GM23338 (cell line): ENCODE measurements at regions not wholly inside any gene's neighbourhood (a gene's known extent, or its start where the extent isn't known, plus 50 kb on each side); places are given as distances from the start of the nearest gene placed in this dataset.

ENCODE experiments used
- ATAC-seq: fragments of 200-7000 bp; cut with Tn5 transposase; 3 replicates; pipeline ENCODE4 v1.9.1; 2020
- DNase-seq: peaks from one replicate; pipeline ENCODE4 v3.0.0-alpha.2; 2015; ENCODE audit warnings: low spot score
- H2AFZ ChIP-seq: fragments of 200-600 bp; sonication (generic); 2 replicates; pipeline ENCODE4 v1.8.0; 2016; ENCODE audit warnings: antibody characterized with exemption, mild to moderate bottlenecking, moderate library complexity
- H3F3A ChIP-seq: fragments of 200-600 bp; sonication (generic); replicated peaks from 2 replicates; pipeline ENCODE4 v1.8.0; 2017; ENCODE audit warnings: antibody characterized with exemption, mixed run types, low read depth
- H3K27ac ChIP-seq: fragments of 200-600 bp; sonication (generic); 2 replicates; pipeline ENCODE4 v1.6.1; 2016; ENCODE audit warnings: low read depth
- H3K27me3 ChIP-seq: fragments of 200-600 bp; sonication (generic); 2 replicates; pipeline ENCODE4 v1.8.0; 2016; ENCODE audit warnings: mild to moderate bottlenecking, mixed run types, moderate library complexity; ENCODE audit not compliant: insufficient read depth
- H3K36me3 ChIP-seq: fragments of 200-600 bp; sonication (generic); 2 replicates; pipeline ENCODE4 v1.8.0; 2016; ENCODE audit warnings: mild to moderate bottlenecking; ENCODE audit not compliant: insufficient read depth
- H3K4me1 ChIP-seq: fragments of 200-600 bp; sonication (generic); 2 replicates; pipeline ENCODE4 v1.8.0; 2016; ENCODE audit warnings: mild to moderate bottlenecking, moderate library complexity; ENCODE audit not compliant: insufficient read depth
- H3K4me2 ChIP-seq: fragments of 200-600 bp; sonication (generic); 2 replicates; pipeline ENCODE4 v1.7.1; 2017; ENCODE audit warnings: mixed run types
- H3K4me3 ChIP-seq: fragments of 200-600 bp; sonication (generic); 2 replicates; pipeline ENCODE4 v1.6.1; 2016; ENCODE audit warnings: mixed run types
- H3K79me2 ChIP-seq: fragments of 200-600 bp; sonication (generic); replicated peaks from 2 replicates; pipeline ENCODE4 v1.8.0; 2017; ENCODE audit warnings: mild to moderate bottlenecking; ENCODE audit not compliant: insufficient read depth
- H3K9me2 ChIP-seq: fragments of 200-600 bp; sonication (generic); 2 replicates; pipeline ENCODE4 v1.8.0; 2017; ENCODE audit not compliant: insufficient read depth
- H4K20me1 ChIP-seq: fragments of 200-600 bp; sonication (generic); replicated peaks from 2 replicates; pipeline ENCODE4 v1.8.0; 2017; ENCODE audit warnings: mild to moderate bottlenecking; ENCODE audit not compliant: insufficient read depth
- H3K27ac Mint-ChIP-seq: 2 replicates; pipeline ENCODE4 v1.8.0; 2020; ENCODE audit warnings: inconsistent platforms, mild to moderate bottlenecking, moderate library complexity, mixed read lengths
- H3K27me3 Mint-ChIP-seq: 3 replicates; pipeline ENCODE4 v1.8.0; 2022; ENCODE audit warnings: low read depth, mild to moderate bottlenecking, moderate library complexity, mixed read lengths, inconsistent platforms; ENCODE audit not compliant: insufficient read depth, poor library complexity
- H3K36me3 Mint-ChIP-seq: 3 replicates; pipeline ENCODE4 v1.8.0; 2021; ENCODE audit warnings: low read depth, mild to moderate bottlenecking, inconsistent platforms, moderate library complexity, mixed read lengths
- H3K4me1 Mint-ChIP-seq: 3 replicates; pipeline ENCODE4 v1.8.0; 2020; ENCODE audit warnings: mild to moderate bottlenecking, inconsistent platforms, mixed read lengths
- H3K4me3 Mint-ChIP-seq: 3 replicates; pipeline ENCODE4 v1.8.0; 2021; ENCODE audit warnings: moderate library complexity, mild to moderate bottlenecking, inconsistent platforms, mixed read lengths
- H3K9me3 Mint-ChIP-seq: 3 replicates; pipeline ENCODE4 v1.8.0; 2020; ENCODE audit warnings: moderate library complexity, mild to moderate bottlenecking, inconsistent platforms, mixed read lengths
- CREB1 ChIP-seq: fragments of 250-450 bp; sonication (Bioruptor Pico); IDR thresholded peaks from 2 replicates; pipeline ENCODE4 v1.5.0; 2020; ENCODE audit warnings: low read depth, mild to moderate bottlenecking, moderate library complexity
- CTCF ChIP-seq, 2 experiments: fragments of 200-600 bp in 1 of 2; sonication (generic) in 1 of 2; conservative IDR thresholded peaks; 2 replicates each; pipeline versions ENCODE4 v1.5.1 to v1.6.1; 2016 to 2017; ENCODE audit warnings: antibody characterized with exemption in 2 of 2, low read depth in 2 of 2, mild to moderate bottlenecking in 2 of 2, moderate library complexity in 1 of 2
- ETS1 ChIP-seq: IDR thresholded peaks from 2 replicates; pipeline ENCODE4 v1.6.1; 2016; ENCODE audit warnings: antibody characterized with exemption
- EZH2 ChIP-seq: fragments of 200-600 bp; sonication (generic); IDR thresholded peaks from one replicate; pipeline ENCODE4 v1.8.0; 2017; ENCODE audit warnings: antibody characterized with exemption, mild to moderate bottlenecking, low read depth; ENCODE audit not compliant: unreplicated experiment
- NANOG ChIP-seq: IDR thresholded peaks from 2 replicates; pipeline ENCODE4 v1.6.1; 2016; ENCODE audit warnings: antibody characterized with exemption, borderline replicate concordance
- POLR2AphosphoS5 ChIP-seq: IDR thresholded peaks from 2 replicates; pipeline ENCODE4 v1.6.1; 2016; ENCODE audit warnings: antibody characterized with exemption, low read depth
- REST ChIP-seq: IDR thresholded peaks from one replicate; pipeline ENCODE4 v1.6.1; 2018; ENCODE audit warnings: antibody characterized with exemption; ENCODE audit not compliant: unreplicated experiment
- STAT1 ChIP-seq: IDR thresholded peaks from one replicate; pipeline ENCODE4 v1.6.1; 2016; ENCODE audit warnings: antibody characterized with exemption; ENCODE audit not compliant: unreplicated experiment
- ZNF114 ChIP-seq: fragments of 250-450 bp; sonication (Bioruptor Pico); IDR thresholded peaks from 2 replicates; pipeline ENCODE4 v1.5.0; 2020; ENCODE audit warnings: mild to moderate bottlenecking, moderate library complexity
- ZNF331 ChIP-seq: fragments of 250-450 bp; sonication (Bioruptor Pico); IDR thresholded peaks from 2 replicates; pipeline ENCODE4 v1.5.0; 2020; ENCODE audit warnings: low read depth, mild to moderate bottlenecking, moderate library complexity
- ZNF462 ChIP-seq: fragments of 250-450 bp; sonication (Bioruptor Pico); IDR thresholded peaks from 2 replicates; pipeline ENCODE4 v1.5.0; 2020; ENCODE audit warnings: mild to moderate bottlenecking, moderate library complexity

- H3K27me3 Mint-ChIP-seq, result peaks cover 3% of the 10 kb centered on the region
- Histone ChIP-seq H3K4me3 (no peak overlapping the region), H3K4me1 (no peaks in the 10 kb centered on the region), H2AFZ (no peak overlapping the region), H3K27me3 (no peaks in the 10 kb centered on the region), H3K4me2 (no peak overlapping the region), H3K36me3 (no peaks in the 10 kb centered on the region), H3K79me2 (no peaks in the 10 kb centered on the region), H4K20me1 (no peaks in the 10 kb centered on the region; the same call in 1 of the 2 replicates), H3K27ac (no peak overlapping the region), H3F3A (no peaks in the 10 kb centered on the region), H3K9me2 (no peaks in the 10 kb centered on the region)
- TF ChIP-seq STAT1 (no peak), EZH2 (no peak), REST (no peak), CREB1 (CRISPR knock-in tag) (no peak), CTCF (conservative IDR thresholded peaks at IDR 0.05; ENCODE audit: low read depth in 2 of 2) (no peak), POLR2AphosphoS5 (no peak), ZNF462 (CRISPR knock-in tag) (no peak), NANOG (no peak), ETS1 (no peak), ZNF331 (CRISPR knock-in tag) (no peak), ZNF114 (CRISPR knock-in tag) (no peak)
- ATAC-seq, result no peak
- DNase-seq, result no peak
- no peaks in the 10 kb centered on the region; the same call in 2 of the 3 replicates for H3K9me3 Mint-ChIP-seq
- H3K36me3 Mint-ChIP-seq, result no peaks in the 10 kb centered on the region
- no peak overlapping the region for H3K4me3 Mint-ChIP-seq
- H3K4me1 Mint-ChIP-seq, result no peaks in the 10 kb centered on the region
- H3K27ac Mint-ChIP-seq, result no peak overlapping the region
These were observed 495.0 kb upstream of the RGMA start for GRCh38 chr15:93583968-93584367.
